Pulmonary artery endothelial cell (primary cell): ENCODE measurements at regions not wholly inside any gene's neighbourhood (a gene's known extent, or its start where the extent isn't known, plus 50 kb on each side); places are given as distances from the start of the nearest gene placed in this dataset.

Source experiments
- DNase-seq: peaks from one replicate; pipeline ENCODE4 v3.0.0-alpha.2; 2011; ENCODE audit warnings: low read depth, low spot score

DNA sequence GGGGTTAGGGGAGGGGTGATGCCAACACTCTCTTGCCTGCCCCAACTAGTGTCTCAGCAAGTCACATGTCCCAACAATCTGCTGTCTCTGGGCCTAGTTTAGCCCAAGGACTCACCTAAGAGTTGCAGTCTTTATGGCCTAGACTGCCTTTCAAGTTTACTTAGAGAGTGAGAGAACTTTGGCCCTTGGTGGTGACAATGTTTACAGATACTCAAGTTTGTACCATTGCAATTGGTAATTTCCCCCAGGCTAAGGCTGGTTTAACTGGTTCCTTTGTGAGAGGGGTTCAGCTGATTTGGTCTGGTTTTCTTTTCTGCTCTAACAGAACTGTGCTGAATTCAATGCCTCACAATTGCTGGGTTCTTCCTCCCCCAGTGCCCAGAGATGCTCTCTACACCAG, 1279.9 kb upstream of the EYS start:
- no peak for DNase-seq

GRCh38 chr6:66985816-66986215, 1278.8 kb upstream of the EYS start:
- DNase-seq, result no peak

- no peak for DNase-seq
These were observed 1263.3 kb upstream of the EYS start for GRCh38 chr6:66970373-66970772.

- no peak for DNase-seq
These were observed 1258.2 kb upstream of the EYS start for GRCh38 chr6:66965227-66965626.

GRCh38 chr6:66964216-66964615, 1257.2 kb upstream of the EYS start:
- no peak for DNase-seq

DNA sequence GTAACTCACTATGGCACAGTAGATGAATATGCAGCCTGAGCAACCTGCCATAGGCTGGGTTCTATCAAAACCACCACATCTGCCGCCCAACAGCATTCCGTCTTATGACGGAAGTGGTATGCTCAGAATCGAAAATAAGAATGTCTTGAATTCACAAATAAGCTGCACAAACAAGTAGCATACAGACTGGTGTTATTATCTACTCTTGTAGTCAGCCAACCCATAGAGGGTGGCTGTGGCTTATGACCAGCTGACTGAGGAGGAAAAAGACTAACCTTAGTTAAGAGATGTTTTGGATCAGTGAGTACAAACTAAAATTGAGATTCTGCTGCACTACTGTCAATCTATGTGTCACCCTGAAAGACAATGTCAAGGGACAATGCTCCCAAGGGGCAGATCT, 1255.1 kb upstream of the EYS start:
- no peak for DNase-seq

DNA sequence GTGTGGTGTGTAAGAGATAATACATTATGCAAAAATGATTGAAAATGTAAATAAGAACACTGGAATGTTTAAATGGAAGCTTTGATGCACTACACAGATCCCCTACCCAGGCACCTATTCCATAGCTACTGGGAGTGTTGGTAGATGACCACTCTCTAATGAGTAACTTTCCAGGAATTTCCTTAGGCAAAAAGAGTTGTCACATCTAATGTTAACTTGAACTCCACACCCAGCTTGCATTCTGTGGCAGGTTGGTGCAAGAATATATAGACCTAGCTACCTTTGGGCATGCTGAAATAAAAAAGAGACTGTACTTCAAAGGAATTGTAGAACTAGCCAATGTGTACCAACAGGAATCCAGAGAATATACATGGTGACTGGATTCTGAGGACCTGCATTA, 1254.2 kb upstream of the EYS start:
- DNase-seq, result no peak

- no peak for DNase-seq
These were observed 1242.2 kb upstream of the EYS start for GRCh38 chr6:66949191-66949661.

GRCh38 chr6:66948106-66948505, 1241.1 kb upstream of the EYS start:
- DNase-seq, result no peak

- DNase-seq, result no peak
These were observed 1233.0 kb upstream of the EYS start for GRCh38 chr6:66940003-66940402.

DNA sequence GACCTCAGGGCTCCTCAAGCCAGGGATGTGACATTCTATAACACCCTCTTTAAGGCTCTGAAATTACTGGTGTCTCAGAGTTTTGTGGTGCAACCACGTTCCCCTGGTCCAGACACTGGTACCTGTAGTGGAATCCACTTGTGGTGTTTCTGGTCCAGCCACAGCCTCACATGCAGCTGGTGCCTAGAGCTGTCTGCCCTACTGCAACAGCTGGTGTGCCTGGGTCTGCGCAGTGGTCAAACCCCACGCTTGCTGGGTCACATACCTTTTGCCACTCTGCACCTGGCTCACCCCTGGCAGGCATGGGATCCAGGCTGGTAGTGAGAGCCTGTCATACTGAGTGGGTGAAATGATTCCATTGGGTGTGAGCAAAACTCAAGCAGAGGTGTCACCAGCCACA, 1230.2 kb upstream of the EYS start:
- DNase-seq, result no peak

DNA sequence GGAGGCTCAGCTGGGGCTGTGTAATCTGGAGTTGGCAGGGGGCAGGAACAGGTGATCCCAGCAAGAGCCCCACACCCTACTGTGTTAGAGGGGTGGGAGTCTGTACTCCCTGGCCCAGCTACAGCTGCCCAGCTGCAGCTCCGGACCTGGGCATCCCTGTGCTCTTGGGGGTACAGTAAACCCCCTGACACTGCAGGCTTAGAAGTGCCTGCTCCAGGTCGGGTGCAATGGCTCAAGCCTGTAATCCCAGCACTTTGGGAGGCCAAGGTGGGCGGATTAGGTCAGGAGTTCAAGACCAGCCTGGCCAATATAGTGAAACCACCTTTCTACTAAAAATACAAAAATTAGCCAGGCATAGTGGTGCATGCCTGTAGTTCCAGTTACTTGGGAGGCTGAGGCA, 1228.6 kb upstream of the EYS start:
- DNase-seq, result no peak

- DNase-seq, result no peak
These were observed 1224.8 kb upstream of the EYS start for GRCh38 chr6:66931787-66932186.

DNA sequence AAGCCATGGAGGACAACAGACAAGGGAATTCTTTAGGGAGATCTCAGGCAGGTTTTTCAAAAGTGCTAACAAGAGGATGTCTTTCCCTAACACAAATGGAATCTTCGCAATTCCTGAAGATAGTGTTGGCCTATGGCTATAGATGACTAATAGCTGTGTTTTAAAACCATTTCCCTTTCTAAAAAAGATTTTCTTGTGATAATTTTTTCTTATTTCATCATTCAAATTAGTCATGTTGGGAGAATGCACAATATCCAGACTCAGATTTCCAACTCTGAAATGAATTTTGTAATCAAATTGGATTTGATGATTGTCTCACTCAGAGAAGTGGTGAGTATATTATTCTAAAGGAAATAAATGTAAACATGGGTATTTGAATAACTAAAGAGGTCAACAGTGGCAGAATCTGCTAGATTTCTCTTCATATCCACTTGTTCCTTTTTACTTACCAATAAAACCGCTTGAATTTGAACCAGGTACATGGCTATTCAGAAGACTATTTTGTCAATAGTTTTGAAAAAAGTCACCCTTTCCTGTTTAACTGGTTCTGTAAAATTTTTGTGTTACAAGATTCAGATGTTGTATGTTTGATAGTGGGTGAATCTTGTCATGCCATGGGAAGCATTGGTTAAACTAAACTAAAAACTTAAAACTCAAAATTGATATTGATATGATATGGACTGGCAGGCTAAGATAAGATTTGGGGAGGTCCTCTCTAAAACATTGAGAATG, 1223.7 kb upstream of the EYS start:
- no peak for DNase-seq

- DNase-seq, result no peak
These were observed 1219.0 kb upstream of the EYS start for GRCh38 chr6:66926060-66926459.

- DNase-seq, result no peak
These were observed 1206.6 kb upstream of the EYS start for GRCh38 chr6:66913657-66914056.

- DNase-seq, result no peak
These were observed 1195.4 kb upstream of the EYS start for GRCh38 chr6:66902457-66902856.

DNA sequence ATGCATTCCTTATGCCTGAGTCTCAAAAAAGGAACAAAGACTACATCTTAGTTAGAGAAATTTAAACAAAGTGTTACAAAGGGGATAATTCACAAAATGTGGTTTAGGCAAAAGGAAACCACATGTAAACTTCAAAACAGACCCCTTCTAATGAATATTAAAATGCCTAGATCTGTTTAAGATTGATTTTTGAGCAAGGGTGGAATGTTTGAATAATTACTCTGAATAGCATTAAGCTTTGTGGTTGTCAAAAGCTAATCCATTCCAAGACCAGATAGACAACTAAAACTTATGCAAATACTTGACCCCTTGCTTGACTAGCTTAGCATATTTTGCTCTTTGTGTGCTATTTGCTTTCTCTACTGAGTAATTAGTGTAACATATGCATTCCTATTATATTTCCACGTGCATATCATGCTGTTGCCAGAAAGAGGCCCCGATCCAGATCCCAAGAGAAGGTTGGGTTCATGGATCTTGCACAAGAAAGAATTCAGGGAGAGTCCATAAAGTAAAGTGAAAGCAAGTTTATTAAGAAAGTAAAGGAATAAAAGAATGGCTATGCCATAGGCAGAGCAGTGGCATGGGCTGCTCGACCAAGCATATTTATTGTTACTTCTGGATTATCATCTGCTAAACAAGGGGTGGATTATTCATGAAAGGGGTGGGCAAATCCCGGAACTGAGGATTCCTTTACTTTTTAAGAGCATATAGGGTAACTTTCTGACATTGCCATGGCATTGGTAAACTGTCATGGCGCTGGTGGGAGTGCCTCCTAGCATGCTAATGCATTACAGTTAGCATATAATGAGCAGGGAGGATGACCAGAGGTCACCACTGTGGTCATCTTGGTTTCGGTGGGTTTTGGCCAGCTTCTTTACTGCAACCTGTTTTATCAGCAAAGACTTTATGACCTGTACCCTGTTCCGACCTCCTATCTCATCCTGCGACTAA, 1193.4 kb upstream of the EYS start:
- DNase-seq, result no peak

- DNase-seq, result no peak
These were observed 1190.5 kb upstream of the EYS start for GRCh38 chr6:66897576-66897975.

DNA sequence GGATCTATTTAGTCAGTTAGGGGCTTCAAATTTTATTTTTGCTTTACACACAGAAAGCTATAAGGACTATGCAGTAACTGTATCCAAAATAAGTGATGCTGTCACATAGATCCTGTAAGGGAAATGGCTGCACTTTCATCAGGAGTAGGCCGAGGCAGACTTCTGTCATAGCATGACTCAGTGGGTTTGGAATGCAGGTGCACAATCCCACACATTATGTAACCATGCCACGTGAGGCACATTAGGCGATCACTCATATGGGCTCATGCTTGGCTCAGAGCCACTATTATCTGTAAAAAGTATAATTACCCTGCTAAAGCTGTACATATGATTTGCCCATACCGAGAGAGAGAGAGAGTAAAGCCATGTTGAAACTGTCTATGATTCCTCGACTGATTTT, 1189.4 kb upstream of the EYS start:
- no peak for DNase-seq

DNA sequence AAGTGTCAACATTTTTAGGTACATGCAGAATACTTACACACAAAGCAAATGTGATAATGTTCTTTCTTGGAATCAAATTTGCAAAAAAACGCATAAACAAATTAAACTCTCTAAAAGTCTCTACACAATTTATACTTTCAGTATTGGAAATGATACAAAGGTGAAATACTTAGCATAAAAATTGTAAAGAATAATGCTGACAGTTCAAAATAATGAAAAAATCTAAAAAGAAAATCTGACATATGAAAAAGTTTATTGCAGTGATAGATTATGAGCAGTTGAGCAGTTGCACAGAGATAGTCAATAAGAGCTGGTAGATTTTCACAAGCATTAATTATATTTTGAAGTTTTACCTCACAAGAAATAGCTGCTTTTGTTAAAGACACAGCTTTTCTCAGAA, 1176.4 kb upstream of the EYS start:
- no peak for DNase-seq

GRCh38 chr6:66866801-66867200, 1159.8 kb upstream of the EYS start:
- DNase-seq, result no peak

DNA sequence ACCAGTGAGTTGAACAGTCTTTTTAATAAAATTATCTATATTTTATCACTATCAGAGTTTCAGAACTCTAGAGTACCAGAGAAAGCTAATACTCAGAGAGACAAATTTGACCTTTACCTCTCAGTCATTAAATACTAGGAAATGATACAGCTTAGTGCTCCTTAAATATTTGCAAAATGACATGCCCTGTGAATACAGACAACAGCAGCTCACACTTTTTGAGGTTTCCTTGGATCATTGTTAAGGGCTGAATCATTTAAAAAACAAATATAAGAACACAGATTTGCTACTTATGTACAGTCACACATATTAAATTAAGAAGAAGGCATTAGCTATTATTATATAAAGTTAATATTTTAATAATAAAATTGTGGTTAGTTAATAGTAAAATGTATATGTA, 1158.7 kb upstream of the EYS start:
- DNase-seq, result no peak
